H9 (cell line): ENCODE measurements at regions not wholly inside any gene's neighbourhood (a gene's known extent, or its start where the extent isn't known, plus 50 kb on each side); places are given as distances from the start of the nearest gene placed in this dataset.

Experiments
- DNase-seq: peaks from one replicate; pipeline ENCODE4 v3.0.0-alpha.2; 2017
- H2AFZ ChIP-seq: one replicate; pipeline ENCODE4 v1.6.1; 2013; ENCODE audit warnings: mild to moderate bottlenecking, low read length, control low read depth, moderate library complexity
- H2AK5ac ChIP-seq: 2 replicates; pipeline ENCODE4 v1.6.1; 2013; ENCODE audit warnings: low read length, control low read depth, mixed read lengths; ENCODE audit not compliant: insufficient read length
- H2BK120ac ChIP-seq: one replicate; pipeline ENCODE4 v1.6.1; 2013; ENCODE audit warnings: low read depth, mild to moderate bottlenecking, low read length, control low read depth, inconsistent platforms; ENCODE audit not compliant: poor library complexity, severe bottlenecking
- H2BK12ac ChIP-seq: 2 replicates; pipeline ENCODE4 v1.6.1; 2013; ENCODE audit warnings: low read length, control low read depth, mixed read lengths, low read depth; ENCODE audit not compliant: insufficient read length
- H2BK15ac ChIP-seq: 2 replicates; pipeline ENCODE4 v1.6.1; 2013; ENCODE audit warnings: low read depth, low read length, control low read depth
- H2BK20ac ChIP-seq: one replicate; pipeline ENCODE4 v1.6.1; 2013; ENCODE audit warnings: low read depth, mild to moderate bottlenecking, low read length, control low read depth, inconsistent platforms; ENCODE audit not compliant: poor library complexity, severe bottlenecking
- H2BK5ac ChIP-seq: 2 replicates; pipeline ENCODE4 v1.6.1; 2013; ENCODE audit warnings: low read length, control low read depth, mixed read lengths; ENCODE audit not compliant: insufficient read length
- H3K14ac ChIP-seq: 2 replicates; pipeline ENCODE4 v1.6.1; 2013; ENCODE audit warnings: low read length, control low read depth; ENCODE audit not compliant: insufficient read depth
- H3K18ac ChIP-seq: 2 replicates; pipeline ENCODE4 v1.6.1; 2013; ENCODE audit warnings: low read depth, mild to moderate bottlenecking, mixed read lengths, low read length, control low read depth; ENCODE audit not compliant: insufficient read length
- H3K23ac ChIP-seq: 2 replicates; pipeline ENCODE4 v1.6.1; 2013; ENCODE audit warnings: low read length, control low read depth, mixed read lengths, low read depth; ENCODE audit not compliant: insufficient read length
- H3K23me2 ChIP-seq: 2 replicates; pipeline ENCODE4 v1.6.1; 2013; ENCODE audit warnings: low read depth, mild to moderate bottlenecking, mixed read lengths, low read length, control low read depth; ENCODE audit not compliant: insufficient read length, poor library complexity, severe bottlenecking
- H3K27ac ChIP-seq: 2 replicates; pipeline ENCODE4 v1.5.1; 2013; ENCODE audit warnings: low read length, control low read depth, mixed read lengths, low read depth; ENCODE audit not compliant: insufficient read length
- H3K27me3 ChIP-seq: 2 replicates; pipeline ENCODE4 v1.6.1; 2013; ENCODE audit warnings: low read length, control low read depth, inconsistent platforms; ENCODE audit not compliant: insufficient read depth
- H3K4ac ChIP-seq: 2 replicates; pipeline ENCODE4 v1.6.1; 2013; ENCODE audit warnings: low read depth, mild to moderate bottlenecking, control low read depth, inconsistent platforms, low read length, moderate library complexity
- H3K4me1 ChIP-seq: 2 replicates; pipeline ENCODE4 v1.6.1; 2013; ENCODE audit warnings: low read length, control low read depth, inconsistent platforms; ENCODE audit not compliant: insufficient read depth
- H3K4me2 ChIP-seq: 2 replicates; pipeline ENCODE4 v1.6.1; 2013; ENCODE audit warnings: low read length, control low read depth, mixed read lengths; ENCODE audit not compliant: insufficient read length, insufficient read depth
- H3K56ac ChIP-seq: 2 replicates; pipeline ENCODE4 v1.6.1; 2013; ENCODE audit warnings: low read depth, mild to moderate bottlenecking, mixed read lengths, low read length, control low read depth; ENCODE audit not compliant: insufficient read length
- H3K79me1 ChIP-seq: 2 replicates; pipeline ENCODE4 v1.6.1; 2013; ENCODE audit warnings: low read depth, mild to moderate bottlenecking, moderate library complexity, low read length, control low read depth, inconsistent platforms; ENCODE audit not compliant: insufficient read depth, poor library complexity, severe bottlenecking
- H3K79me2 ChIP-seq: 2 replicates; pipeline ENCODE4 v1.6.1; 2013; ENCODE audit warnings: low read length, control low read depth, inconsistent platforms; ENCODE audit not compliant: insufficient read depth
- H3K9ac ChIP-seq: 2 replicates; pipeline ENCODE4 v1.6.1; 2013; ENCODE audit warnings: low read length, control low read depth, mixed read lengths; ENCODE audit not compliant: insufficient read length; ENCODE audit errors: extremely low read depth
- H3K9me3 ChIP-seq: one replicate; pipeline ENCODE4 v1.6.1; 2013; ENCODE audit warnings: low read depth, low read length, inconsistent platforms; ENCODE audit not compliant: control insufficient read depth
- H3T11ph ChIP-seq: one replicate; pipeline ENCODE4 v1.6.1; 2013; ENCODE audit warnings: mild to moderate bottlenecking, low read length, control low read depth, inconsistent platforms
- H4K20me1 ChIP-seq: one replicate; pipeline ENCODE4 v1.6.1; 2013; ENCODE audit not compliant: control insufficient read depth, insufficient read length, insufficient read depth
- H4K5ac ChIP-seq: 2 replicates; pipeline ENCODE4 v1.6.1; 2013; ENCODE audit warnings: low read depth, mild to moderate bottlenecking, mixed read lengths, low read length, control low read depth; ENCODE audit not compliant: insufficient read length
- H4K8ac ChIP-seq: replicated peaks from 2 replicates; pipeline ENCODE4 v1.6.1; 2013; ENCODE audit warnings: low read length, control low read depth, mixed read lengths, low read depth; ENCODE audit not compliant: insufficient read length
- H4K91ac ChIP-seq: 2 replicates; pipeline ENCODE4 v1.6.1; 2013; ENCODE audit warnings: low read depth, mild to moderate bottlenecking, moderate library complexity, mixed read lengths, low read length, control low read depth; ENCODE audit not compliant: insufficient read length
- H3K27ac Mint-ChIP-seq, 3 experiments: 2 replicates in 2 of 3; 3 replicates in 1 of 3; pipeline ENCODE4 v1.8.0; 2020 to 2021; ENCODE audit warnings: mixed read lengths in 3 of 3, mild to moderate bottlenecking in 1 of 3, moderate library complexity in 1 of 3
- H3K27me3 Mint-ChIP-seq: 2 replicates; pipeline ENCODE4 v1.8.0; 2021; ENCODE audit warnings: low read depth, mild to moderate bottlenecking, moderate library complexity, mixed read lengths
- H3K36me3 Mint-ChIP-seq, 3 experiments: 2 replicates in 2 of 3; 3 replicates in 1 of 3; pipeline ENCODE4 v1.8.0; 2020 to 2021; ENCODE audit warnings: low read depth in 3 of 3, mixed read lengths in 3 of 3; ENCODE audit not compliant: insufficient read depth in 1 of 3
- H3K4me1 Mint-ChIP-seq, 2 experiments: 2 replicates each; pipeline ENCODE4 v1.8.0; 2020; ENCODE audit warnings: mixed read lengths in 2 of 2
- H3K4me3 Mint-ChIP-seq, 2 experiments: 2 replicates in 1 of 2; 3 replicates in 1 of 2; pipeline ENCODE4 v1.8.0; 2020 to 2021; ENCODE audit warnings: mild to moderate bottlenecking in 2 of 2, mixed read lengths in 2 of 2, moderate library complexity in 1 of 2
- H3K9me3 Mint-ChIP-seq, 2 experiments: 2 replicates in 1 of 2; 3 replicates in 1 of 2; pipeline ENCODE4 v1.8.0; 2020; ENCODE audit warnings: mild to moderate bottlenecking in 2 of 2, mixed read lengths in 2 of 2, moderate library complexity in 1 of 2
- CTCF ChIP-seq: fragments of 200-600 bp; sonication (generic); conservative IDR thresholded peaks from 3 replicates; pipeline ENCODE4 v1.8.0; 2021; ENCODE audit warnings: antibody characterized with exemption, mild to moderate bottlenecking
- WGBS: extraction: QIAGEN DNeasy Blood & Tissue Kit; methylation state at CpG from one replicate; pipeline ENCODE4 v1.1.7; 2013; ENCODE audit warnings: missing lambda C conversion rate, low lambda C conversion rate, mixed read lengths; ENCODE audit not compliant: insufficient read length; ENCODE audit errors: extremely low coverage; 5-methylcytosine and 5-hydroxymethylcytosine counted together

- no peak for DNase-seq
- Histone ChIP-seq H4K20me1 (no peaks in the 10 kb centered on the region), H3K4me2 (no peak overlapping the region), H3K79me1 (no peaks in the 10 kb centered on the region), H3K18ac (no peak overlapping the region), H3T11ph (no peak overlapping the region), H3K27me3 (no peaks in the 10 kb centered on the region), H4K5ac (no peak overlapping the region), H3K27ac (no peak overlapping the region), H2BK5ac (no peak overlapping the region), H2BK15ac (no peak overlapping the region), H2AFZ (no peak overlapping the region), H3K79me2 (no peaks in the 10 kb centered on the region), H2BK120ac (no peak overlapping the region), H3K9ac (no peak overlapping the region), H4K8ac (no peak overlapping the region), H2BK20ac (no peak overlapping the region), H3K4ac (no peak overlapping the region), H3K14ac (no peak overlapping the region), H3K4me1 (no peaks in the 10 kb centered on the region), H3K9me3 (no peaks in the 10 kb centered on the region), H4K91ac (no peak overlapping the region), H3K23ac (no peak overlapping the region), H2AK5ac (no peak overlapping the region), H3K56ac (no peak overlapping the region), H2BK12ac (no peak overlapping the region), H3K23me2 (no peaks in the 10 kb centered on the region)
- Mint-ChIP-seq H3K4me1 (peaks cover 0 to 4% of the 10 kb centered on the region in 2 experiments; a peak in 2 of 4 replicates), H3K27ac (no peak overlapping the region), H3K36me3 (no peaks in the 10 kb centered on the region), H3K4me3 (no peak overlapping the region), H3K27me3 (no peaks in the 10 kb centered on the region; the same call in 1 of the 2 replicates), H3K9me3 (no peaks in the 10 kb centered on the region)
- no peak for TF ChIP-seq CTCF
- WGBS, result no CpG with 5 or more reads among the region's 4 CpGs
These were observed 323.3 kb upstream of the ZC3H12C start for GRCh38 chr11:109769858-109770257.
